ENCODE measurements at regions not wholly inside any gene's neighbourhood (a gene's known extent, or its start where the extent isn't known, plus 50 kb on each side); places are given as distances from the start of the nearest gene placed in this dataset.

DNA sequence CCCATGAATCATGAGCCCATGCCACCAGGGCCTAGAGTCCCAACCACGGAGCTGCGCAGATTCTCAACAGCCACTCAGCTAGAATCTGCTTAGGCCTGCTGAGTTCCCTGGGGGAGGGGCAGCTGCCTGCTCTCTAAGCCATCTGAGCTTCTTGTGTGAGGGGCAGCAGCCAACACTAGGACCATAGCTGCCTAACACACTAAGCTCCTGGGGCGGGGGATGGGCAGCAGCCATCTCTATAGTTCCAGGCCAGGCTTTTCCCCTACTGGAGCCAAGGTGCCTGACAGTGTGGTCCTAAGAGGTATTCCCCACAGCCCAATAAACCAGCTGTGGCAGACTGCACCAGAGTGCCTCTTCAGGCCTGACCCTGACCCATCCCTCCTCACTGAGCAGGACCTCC lies 255.9 kb upstream of the ACO1 start:
- TF ChIP-seq, protein P1, sequence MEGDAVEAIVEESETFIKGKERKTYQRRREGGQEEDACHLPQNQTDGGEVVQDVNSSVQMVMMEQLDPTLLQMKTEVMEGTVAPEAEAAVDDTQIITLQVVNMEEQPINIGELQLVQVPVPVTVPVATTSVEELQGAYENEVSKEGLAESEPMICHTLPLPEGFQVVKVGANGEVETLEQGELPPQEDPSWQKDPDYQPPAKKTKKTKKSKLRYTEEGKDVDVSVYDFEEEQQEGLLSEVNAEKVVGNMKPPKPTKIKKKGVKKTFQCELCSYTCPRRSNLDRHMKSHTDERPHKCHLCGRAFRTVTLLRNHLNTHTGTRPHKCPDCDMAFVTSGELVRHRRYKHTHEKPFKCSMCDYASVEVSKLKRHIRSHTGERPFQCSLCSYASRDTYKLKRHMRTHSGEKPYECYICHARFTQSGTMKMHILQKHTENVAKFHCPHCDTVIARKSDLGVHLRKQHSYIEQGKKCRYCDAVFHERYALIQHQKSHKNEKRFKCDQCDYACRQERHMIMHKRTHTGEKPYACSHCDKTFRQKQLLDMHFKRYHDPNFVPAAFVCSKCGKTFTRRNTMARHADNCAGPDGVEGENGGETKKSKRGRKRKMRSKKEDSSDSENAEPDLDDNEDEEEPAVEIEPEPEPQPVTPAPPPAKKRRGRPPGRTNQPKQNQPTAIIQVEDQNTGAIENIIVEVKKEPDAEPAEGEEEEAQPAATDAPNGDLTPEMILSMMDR (IDR thresholded peaks at IDR 0.05), result no peak
- TF ChIP-seq POLR2A (IDR thresholded peaks at IDR 0.05) (no peak), POLR2AphosphoS5 (IDR thresholded peaks at IDR 0.05) (no peak)

Measured in prostate gland (tissue), 2 donors.